Keratinocyte (primary cell): ENCODE measurements at regions not wholly inside any gene's neighbourhood (a gene's known extent, or its start where the extent isn't known, plus 50 kb on each side); places are given as distances from the start of the nearest gene placed in this dataset.

Experiments used
- DNase-seq: peaks from one replicate; pipeline ENCODE4 v3.0.0-alpha.2; 2011; ENCODE audit warnings: low read depth, missing footprints, low spot score
- FAIRE-seq: peaks from 2 replicates; lab custom pipeline; 2011; peaks lifted over from hg19 to GRCh38; lab: Jason Lieb, UNC
- H2AFZ ChIP-seq: 2 replicates; pipeline ENCODE4 v1.6.0; 2012; ENCODE audit warnings: low read length, control low read depth, inconsistent platforms; ENCODE audit not compliant: control insufficient read depth
- H3K27ac ChIP-seq: 2 replicates; pipeline ENCODE4 v1.5.1; 2011; ENCODE audit warnings: low read length; ENCODE audit not compliant: control insufficient read depth, insufficient read depth
- H3K27me3 ChIP-seq: 3 replicates; pipeline ENCODE4 v1.6.0; 2011; ENCODE audit warnings: low read length; ENCODE audit not compliant: control insufficient read depth, insufficient read depth; ENCODE audit errors: extremely low read depth
- H3K36me3 ChIP-seq, 2 experiments: 2 replicates in 1 of 2; 3 replicates in 1 of 2; pipeline ENCODE4 v1.5.1; 2011; ENCODE audit warnings: low read length in 2 of 2, mild to moderate bottlenecking in 1 of 2; ENCODE audit not compliant: control insufficient read depth in 2 of 2, insufficient read depth in 2 of 2; ENCODE audit errors: extremely low read depth in 1 of 2
- H3K4me1 ChIP-seq: 3 replicates; pipeline ENCODE4 v1.5.1; 2011; ENCODE audit warnings: low read length; ENCODE audit not compliant: control insufficient read depth, insufficient read depth; ENCODE audit errors: extremely low read depth
- H3K4me2 ChIP-seq: 3 replicates; pipeline ENCODE4 v1.6.0; 2011; ENCODE audit warnings: low read depth, low read length; ENCODE audit not compliant: control insufficient read depth, insufficient read depth; ENCODE audit errors: extremely low read depth
- H3K4me3 ChIP-seq, 3 experiments: fragments of 200-600 bp in 1 of 3; sonication (generic) in 1 of 3; 2 replicates in 2 of 3; 3 replicates in 1 of 3; pipeline ENCODE4 v1.5.1; 2011 to 2016; ENCODE audit warnings: low read length in 3 of 3, mild to moderate bottlenecking in 3 of 3, control low read depth in 2 of 3, inconsistent platforms in 1 of 3, low read depth in 1 of 3, mixed read lengths in 1 of 3, mixed run types in 1 of 3, moderate library complexity in 1 of 3; ENCODE audit not compliant: control insufficient read depth in 2 of 3, insufficient read depth in 2 of 3; ENCODE audit errors: extremely low read depth in 1 of 3
- H3K79me2 ChIP-seq: 2 replicates; pipeline ENCODE4 v1.6.0; 2012; ENCODE audit warnings: low read length; ENCODE audit not compliant: control insufficient read depth, insufficient read depth
- H3K9ac ChIP-seq: 3 replicates; pipeline ENCODE4 v1.6.0; 2011; ENCODE audit warnings: low read length; ENCODE audit not compliant: control insufficient read depth, insufficient read depth; ENCODE audit errors: extremely low read depth
- H3K9me1 ChIP-seq: 3 replicates; pipeline ENCODE4 v1.6.0; 2011; ENCODE audit warnings: low read length; ENCODE audit not compliant: control insufficient read depth, insufficient read depth; ENCODE audit errors: extremely low read depth
- H3K9me3 ChIP-seq: 2 replicates; pipeline ENCODE4 v1.5.1; 2012; ENCODE audit warnings: low read depth, low read length; ENCODE audit not compliant: control insufficient read depth
- H4K20me1 ChIP-seq: 3 replicates; pipeline ENCODE4 v1.6.0; 2011; ENCODE audit warnings: low read length; ENCODE audit not compliant: control insufficient read depth, insufficient read depth; ENCODE audit errors: extremely low read depth
- CTCF ChIP-seq, 3 experiments: IDR thresholded peaks in 1 of 3; conservative IDR thresholded peaks in 1 of 3; optimal IDR thresholded peaks in 1 of 3; 2 replicates in 2 of 3; 3 replicates in 1 of 3; pipeline versions ENCODE3 to v1.5.1; 2011; ENCODE audit warnings: low read length in 3 of 3, mild to moderate bottlenecking in 3 of 3, moderate library complexity in 2 of 3, control low read depth in 1 of 3, inconsistent platforms in 1 of 3; ENCODE audit not compliant: insufficient read depth in 2 of 3; ENCODE audit errors: extremely low read depth in 1 of 3
- EZH2 ChIP-seq: IDR thresholded peaks from one replicate; pipeline ENCODE4 v1.6.1; 2012; ENCODE audit warnings: inconsistent platforms, mild to moderate bottlenecking, low read length, moderate library complexity
- dilution Hi-C: fragments of 300-500 bp; cut with MboI; formaldehyde crosslinking; loops from one replicate; pipeline ENCODE4 v1.7.0; 2020; ENCODE audit warnings: low sequenced_read_pairs; ENCODE audit not compliant: extremely low pct_ligation_motif_present

GRCh38 chr3:194983620-194984019 lies 287.3 kb downstream of the XXYLT1 start:
- TF ChIP-seq EZH2 = no peak
- no peak for TF ChIP-seq CTCF (optimal IDR thresholded peaks at IDR 0.05 in 1 of 3, IDR thresholded peaks at IDR 0.05 in 1 of 3, conservative IDR thresholded peaks at IDR 0.05 in 1 of 3; ENCODE audit: extremely low read depth in 1 of 3, insufficient read depth in 2 of 3, low read length in 3 of 3)
- Histone ChIP-seq H3K4me2 (no peak overlapping the region), H4K20me1 (no peaks in the 10 kb centered on the region), H3K36me3 (no peaks in the 10 kb centered on the region), H3K4me1 (peaks cover 17% of the 10 kb centered on the region), H3K27ac (no peak overlapping the region), H3K79me2 (no peaks in the 10 kb centered on the region), H3K27me3 (peaks cover 3% of the 10 kb centered on the region), H3K9me3 (no peaks in the 10 kb centered on the region), H3K9me1 (no peaks in the 10 kb centered on the region), H2AFZ (no peak overlapping the region), H3K9ac (no peak overlapping the region), H3K4me3 (no peak overlapping the region)
- FAIRE-seq (no peak), DNase-seq (no peak)
- dilution Hi-C loops = no loop called here

DNA sequence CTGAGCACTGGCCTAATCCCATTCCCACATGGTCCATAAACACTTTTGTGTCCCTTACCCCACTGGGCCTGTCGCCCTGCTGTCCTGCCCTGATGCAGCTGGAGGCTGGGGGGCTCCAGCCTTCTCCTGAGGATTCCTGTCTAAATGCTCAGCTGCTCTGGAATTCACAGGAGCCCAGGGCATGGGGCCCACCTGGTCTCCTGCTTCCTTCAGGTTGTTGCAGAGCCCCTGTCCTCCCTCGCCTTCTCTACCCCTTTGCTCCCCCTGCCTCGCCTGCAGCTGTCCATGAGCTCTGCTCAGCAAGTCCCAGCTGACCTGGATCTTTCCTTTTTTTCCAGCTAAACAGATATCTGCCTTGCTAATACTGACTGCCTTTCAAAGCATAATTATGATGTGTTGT lies 286.9 kb downstream of the XXYLT1 start:
- Histone ChIP-seq H3K79me2 (no peaks in the 10 kb centered on the region), H3K9me1 (no peaks in the 10 kb centered on the region), H3K4me2 (no peak overlapping the region), H2AFZ (no peak overlapping the region), H3K4me3 (no peak overlapping the region), H4K20me1 (no peaks in the 10 kb centered on the region), H3K4me1 (peaks cover 17% of the 10 kb centered on the region), H3K36me3 (no peaks in the 10 kb centered on the region), H3K27me3 (no peaks in the 10 kb centered on the region), H3K27ac (no peak overlapping the region), H3K9me3 (no peaks in the 10 kb centered on the region), H3K9ac (no peak overlapping the region)
- dilution Hi-C loops = no loop called here
- TF ChIP-seq EZH2 (no peak), CTCF (optimal IDR thresholded peaks at IDR 0.05 in 1 of 3, IDR thresholded peaks at IDR 0.05 in 1 of 3, conservative IDR thresholded peaks at IDR 0.05 in 1 of 3; ENCODE audit: extremely low read depth in 1 of 3, insufficient read depth in 2 of 3, low read length in 3 of 3) (no peak)
- DNase-seq = no peak
- FAIRE-seq = no peak
